ENCODE measurements at regions not wholly inside any gene's neighbourhood (a gene's known extent, or its start where the extent isn't known, plus 50 kb on each side); places are given as distances from the start of the nearest gene placed in this dataset.

DNA sequence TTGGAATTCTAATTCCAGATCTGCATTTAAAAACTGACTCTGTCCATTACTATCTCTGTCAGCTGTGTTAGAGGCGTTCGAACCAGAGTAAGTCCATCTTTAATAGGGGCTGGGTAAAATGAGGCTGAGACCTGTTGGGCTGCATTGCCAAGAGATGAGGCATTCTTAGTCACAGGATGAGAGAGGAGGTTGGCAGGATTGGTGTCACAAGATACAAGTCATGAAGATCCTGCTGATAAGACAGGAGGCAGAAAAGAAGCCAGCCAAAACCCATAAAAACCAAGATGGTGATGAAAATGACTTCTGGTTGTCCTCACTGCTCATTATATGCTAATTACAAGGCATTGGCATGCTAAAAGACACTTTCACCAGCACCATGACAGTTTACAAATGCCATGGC, 356.3 kb upstream of the ISX start:
- Histone ChIP-seq H2AFZ (ENCODE audit: low read length) (no peak overlapping the region), H3K79me2 (ENCODE audit: insufficient read depth, low read length) (no peaks in the 10 kb centered on the region), H3K27ac (ENCODE audit: extremely low read length, insufficient read depth, low read length) (no peak overlapping the region), H4K20me1 (ENCODE audit: insufficient read depth, low read length) (no peaks in the 10 kb centered on the region), H3K27me3 (ENCODE audit: control insufficient read depth in 1 of 2, insufficient read depth in 2 of 2, low read length in 2 of 2) (no peaks in the 10 kb centered on the region; a peak in 1 of 5 replicates), H3K9ac (ENCODE audit: insufficient read depth, low read depth, low read length) (no peak overlapping the region), H3K4me2 (ENCODE audit: low read depth, low read length) (no peak overlapping the region), H3K4me1 (ENCODE audit: insufficient read depth, low read length) (no peaks in the 10 kb centered on the region), H3K4me3 (replicated peaks in 1 of 3; ENCODE audit: insufficient read depth in 1 of 3, low read depth in 2 of 3, low read length in 3 of 3) (no peak overlapping the region), H3K9me3 (ENCODE audit: low read length) (no peaks in the 10 kb centered on the region), H3K36me3 (replicated peaks in 1 of 2; ENCODE audit: control insufficient read depth in 1 of 2, insufficient read depth in 2 of 2, low read length in 2 of 2) (no peaks in the 10 kb centered on the region)
- CTCF ChIA-PET (ENCODE audit: low intra/inter-chr PET ratio, low total read pairs): no interaction called here
- POLR2A ChIA-PET: no interaction called here
- ATAC-seq (no peak), DNase-seq (ENCODE audit: low spot score) (no peak), FAIRE-seq (no peak)
- TF ChIP-seq, protein P1, sequence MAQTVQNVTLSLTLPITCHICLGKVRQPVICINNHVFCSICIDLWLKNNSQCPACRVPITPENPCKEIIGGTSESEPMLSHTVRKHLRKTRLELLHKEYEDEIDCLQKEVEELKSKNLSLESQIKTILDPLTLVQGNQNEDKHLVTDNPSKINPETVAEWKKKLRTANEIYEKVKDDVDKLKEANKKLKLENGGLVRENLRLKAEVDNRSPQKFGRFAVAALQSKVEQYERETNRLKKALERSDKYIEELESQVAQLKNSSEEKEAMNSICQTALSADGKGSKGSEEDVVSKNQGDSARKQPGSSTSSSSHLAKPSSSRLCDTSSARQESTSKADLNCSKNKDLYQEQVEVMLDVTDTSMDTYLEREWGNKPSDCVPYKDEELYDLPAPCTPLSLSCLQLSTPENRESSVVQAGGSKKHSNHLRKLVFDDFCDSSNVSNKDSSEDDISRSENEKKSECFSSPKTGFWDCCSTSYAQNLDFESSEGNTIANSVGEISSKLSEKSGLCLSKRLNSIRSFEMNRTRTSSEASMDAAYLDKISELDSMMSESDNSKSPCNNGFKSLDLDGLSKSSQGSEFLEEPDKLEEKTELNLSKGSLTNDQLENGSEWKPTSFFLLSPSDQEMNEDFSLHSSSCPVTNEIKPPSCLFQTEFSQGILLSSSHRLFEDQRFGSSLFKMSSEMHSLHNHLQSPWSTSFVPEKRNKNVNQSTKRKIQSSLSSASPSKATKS (CRISPR knock-in tag; IDR thresholded peaks at IDR 0.05): no peak
- TF ChIP-seq ATRX (CRISPR knock-in tag; IDR thresholded peaks at IDR 0.05; ENCODE audit: borderline replicate concordance) (no peak), ZBTB7B (CRISPR knock-in tag; IDR thresholded peaks at IDR 0.05) (no peak), SMARCC2 (IDR thresholded peaks at IDR 0.05) (no peak), IRF2 (CRISPR knock-in tag; IDR thresholded peaks at IDR 0.05) (no peak), ZNF629 (CRISPR knock-in tag; conservative IDR thresholded peaks at IDR 0.05) (no peak), MXD4 (CRISPR knock-in tag; IDR thresholded peaks at IDR 0.05) (no peak)
- TF ChIP-seq, protein P2, sequence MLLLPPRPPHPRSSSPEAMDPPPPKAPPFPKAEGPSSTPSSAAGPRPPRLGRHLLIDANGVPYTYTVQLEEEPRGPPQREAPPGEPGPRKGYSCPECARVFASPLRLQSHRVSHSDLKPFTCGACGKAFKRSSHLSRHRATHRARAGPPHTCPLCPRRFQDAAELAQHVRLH (CRISPR knock-in tag; IDR thresholded peaks at IDR 0.05; ENCODE audit: borderline replicate concordance, low read depth): no peak
- BruUV-seq (replicated peaks): no TSS peak
- in situ Hi-C loops (cut with HindIII; ENCODE audit: extremely low pct_ligation_motif_present, low pct_unique_long_range_greater_than_20kb): loop anchor here (25.0 kb wide), 1 partner anchor 103 kb away; no protein-coding TSS in a partner anchor
- 0% methylated on average over 2 of the region's 2 CpGs for WGBS (ENCODE audit: low lambda C conversion rate)
- intact Hi-C loops (cut with micrococcal nuclease; ENCODE audit: unreplicated experiment): no loop called here

All from HepG2 (cell line).